ENCODE measurements at regions not wholly inside any gene's neighbourhood (a gene's known extent, or its start where the extent isn't known, plus 50 kb on each side); places are given as distances from the start of the nearest gene placed in this dataset.

- CTCF ChIA-PET (ENCODE audit: low intra/inter-chr PET ratio, low total read pairs), result no interaction called here
- DNase-seq (ENCODE audit: low spot score), result no peak
- no peak for FAIRE-seq
- H3K4me2 ChIP-seq (ENCODE audit: low read depth, low read length), result no peak overlapping the region
- intact Hi-C loops (cut with micrococcal nuclease; ENCODE audit: unreplicated experiment), result no loop called here
- WGBS (ENCODE audit: low lambda C conversion rate), result 13% methylated on average over 3 of the region's 3 CpGs
- no peak for ATAC-seq
- H3K4me3 ChIP-seq (replicated peaks in 1 of 3; ENCODE audit: insufficient read depth in 1 of 3, low read depth in 2 of 3, low read length in 3 of 3), result no peak overlapping the region
- no peaks in the 10 kb centered on the region for H3K79me2 ChIP-seq (ENCODE audit: insufficient read depth, low read length)
- no TSS peak for BruUV-seq (replicated peaks)
- H3K9me3 ChIP-seq (ENCODE audit: low read length), result no peaks in the 10 kb centered on the region
- H3K27me3 ChIP-seq (ENCODE audit: control insufficient read depth in 1 of 2, insufficient read depth in 2 of 2, low read length in 2 of 2), result no peaks in the 10 kb centered on the region
- H3K36me3 ChIP-seq (replicated peaks in 1 of 2; ENCODE audit: control insufficient read depth in 1 of 2, insufficient read depth in 2 of 2, low read length in 2 of 2), result no peaks in the 10 kb centered on the region
- POLR2A ChIA-PET, result no interaction called here
- no peak overlapping the region for H2AFZ ChIP-seq (ENCODE audit: low read length)
- no peak overlapping the region for H3K9ac ChIP-seq (ENCODE audit: insufficient read depth, low read depth, low read length)
- H3K4me1 ChIP-seq (ENCODE audit: insufficient read depth, low read length), result no peaks in the 10 kb centered on the region
- TF ChIP-seq ZNF276 (CRISPR knock-in tag; IDR thresholded peaks at IDR 0.05; ENCODE audit: low read depth), result no peak
- no peak for TF ChIP-seq PPARG (CRISPR knock-in tag; conservative IDR thresholded peaks at IDR 0.05)
- no peak for TF ChIP-seq MAZ (IDR thresholded peaks at IDR 0.05; ENCODE audit: borderline replicate concordance, low read depth, low read length)
- TF ChIP-seq MAZ (CRISPR knock-in tag; IDR thresholded peaks at IDR 0.05; ENCODE audit: low read depth), result no peak
- no peak for TF ChIP-seq ZFY (CRISPR knock-in tag; IDR thresholded peaks at IDR 0.05)
- TF ChIP-seq RARG (CRISPR knock-in tag; IDR thresholded peaks at IDR 0.05; ENCODE audit: low read depth), result no peak
- TF ChIP-seq HIC2 (CRISPR knock-in tag; IDR thresholded peaks at IDR 0.05; ENCODE audit: low read depth), result no peak
- no peak for TF ChIP-seq ARHGAP35 (CRISPR knock-in tag; IDR thresholded peaks at IDR 0.05; ENCODE audit: borderline replicate concordance)
- peak; percentile 55; the same call in 1 of the 2 replicates for TF ChIP-seq CREB1 (IDR thresholded peaks at IDR 0.05)
- TF ChIP-seq CREB1 (CRISPR knock-in tag; IDR thresholded peaks at IDR 0.05), result no peak
- TF ChIP-seq ZSCAN21 (CRISPR knock-in tag; IDR thresholded peaks at IDR 0.05; ENCODE audit: borderline replicate concordance), result no peak
- TF ChIP-seq KDM5B (CRISPR knock-in tag; IDR thresholded peaks at IDR 0.05; ENCODE audit: borderline replicate concordance), result no peak
- TF ChIP-seq LBX2 (CRISPR knock-in tag; IDR thresholded peaks at IDR 0.05; ENCODE audit: borderline replicate concordance), result no peak
- no peak for TF ChIP-seq SMARCE1 (IDR thresholded peaks at IDR 0.05; ENCODE audit: borderline replicate concordance)
- TF ChIP-seq ZC3H4 (CRISPR knock-in tag; IDR thresholded peaks at IDR 0.05; ENCODE audit: borderline replicate concordance), result no peak
- no peak for TF ChIP-seq MTERF4 (CRISPR knock-in tag; IDR thresholded peaks at IDR 0.05)
- no peak for TF ChIP-seq FOXK2 (IDR thresholded peaks at IDR 0.05)
- peak; percentile 95 for TF ChIP-seq ATF7 (IDR thresholded peaks at IDR 0.05)
- no peak for TF ChIP-seq ATF7 (CRISPR knock-in tag; IDR thresholded peaks at IDR 0.05)
- no peaks in the 10 kb centered on the region for H4K20me1 ChIP-seq (ENCODE audit: insufficient read depth, low read length)
- H3K27ac ChIP-seq (ENCODE audit: extremely low read length, insufficient read depth, low read length), result no peak overlapping the region
- in situ Hi-C loops (cut with HindIII; ENCODE audit: extremely low pct_ligation_motif_present, low pct_unique_long_range_greater_than_20kb), result no loop called here
Measured at GRCh38 chr16:52725043-52725442, 178.1 kb upstream of the TOX3 start.
